Fibroblast of peridontal ligament (primary cell): ENCODE measurements at regions not wholly inside any gene's neighbourhood (a gene's known extent, or its start where the extent isn't known, plus 50 kb on each side); places are given as distances from the start of the nearest gene placed in this dataset.
"Not testable (repeated sequence)": the region's sequence is repeated elsewhere in the genome, so short reads cannot be mapped to it uniquely, and the experiment has no call there.

Experiments
- DNase-seq: peaks from one replicate; pipeline ENCODE4 v3.0.0-alpha.2; 2010; ENCODE audit errors: extremely low read depth

GRCh38 chr1:149700220-149700619, 82.3 kb upstream of the FCGR1A start:
- not testable (repeated sequence) for DNase-seq

GRCh38 chr1:149700677-149701567, 81.6 kb upstream of the FCGR1A start:
- DNase-seq = not testable (repeated sequence)

GRCh38 chr1:149708192-149708853, 74.2 kb upstream of the FCGR1A start:
- DNase-seq = peak; percentile 83

GRCh38 chr1:149711651-149712050, 70.8 kb upstream of the FCGR1A start:
- DNase-seq = not testable (repeated sequence)

- peak; percentile 40 for DNase-seq
These were observed 70.2 kb upstream of the FCGR1A start for GRCh38 chr1:149712154-149712927.

GRCh38 chr1:149713513-149713912, 69.0 kb upstream of the FCGR1A start:
- DNase-seq = not testable (repeated sequence)

GRCh38 chr1:149713952-149714351, 68.5 kb upstream of the FCGR1A start:
- not testable (repeated sequence) for DNase-seq

- not testable (repeated sequence) for DNase-seq
These were observed 57.7 kb upstream of the FCGR1A start for GRCh38 chr1:149724618-149725302.

- DNase-seq = not testable (repeated sequence)
These were observed 55.8 kb upstream of the FCGR1A start for GRCh38 chr1:149726688-149727087.

- not testable (repeated sequence) for DNase-seq
These were observed 53.9 kb upstream of the FCGR1A start for GRCh38 chr1:149728598-149728997.
